GM06990 (cell line): ENCODE measurements at regions not wholly inside any gene's neighbourhood (a gene's known extent, or its start where the extent isn't known, plus 50 kb on each side); places are given as distances from the start of the nearest gene placed in this dataset.

ENCODE experiments used
- DNase-seq: peaks from one replicate; pipeline ENCODE4 v3.0.0-alpha.2; 2011; ENCODE audit not compliant: insufficient read length; ENCODE audit errors: extremely low read depth
- H3K27me3 ChIP-seq: replicated peaks from 2 replicates; pipeline ENCODE4 v1.6.0; 2011; ENCODE audit warnings: low read length; ENCODE audit not compliant: control insufficient read depth, insufficient read depth
- H3K36me3 ChIP-seq: 2 replicates; pipeline ENCODE4 v1.5.1; 2011; ENCODE audit warnings: low read length; ENCODE audit not compliant: control insufficient read depth, insufficient read depth
- H3K4me3 ChIP-seq: replicated peaks from 2 replicates; pipeline ENCODE4 v1.5.1; 2011; ENCODE audit warnings: low read depth, mild to moderate bottlenecking, control low read depth, low read length
- CTCF ChIP-seq: IDR thresholded peaks from 2 replicates; pipeline ENCODE4 v1.5.1; 2011; ENCODE audit warnings: low read length, control low read depth, mild to moderate bottlenecking, inconsistent platforms; ENCODE audit not compliant: insufficient read depth, poor library complexity, severe bottlenecking

GRCh38 chr20:4549711-4550259, 136.5 kb upstream of the PRNP start:
- Histone ChIP-seq H3K27me3 (no peaks in the 10 kb centered on the region), H3K4me3 (no peak overlapping the region), H3K36me3 (no peaks in the 10 kb centered on the region)
- TF ChIP-seq CTCF, result no peak
- DNase-seq, result no peak

- Histone ChIP-seq H3K36me3 (no peaks in the 10 kb centered on the region), H3K4me3 (no peak overlapping the region), H3K27me3 (no peaks in the 10 kb centered on the region)
- no peak for TF ChIP-seq CTCF
- DNase-seq, result no peak
Measured at GRCh38 chr20:4548552-4548951, 137.7 kb upstream of the PRNP start.

GRCh38 chr20:4546786-4547185, 139.5 kb upstream of the PRNP start:
- Histone ChIP-seq H3K27me3 (no peaks in the 10 kb centered on the region), H3K4me3 (no peak overlapping the region), H3K36me3 (no peaks in the 10 kb centered on the region)
- no peak for TF ChIP-seq CTCF
- DNase-seq, result no peak

DNA sequence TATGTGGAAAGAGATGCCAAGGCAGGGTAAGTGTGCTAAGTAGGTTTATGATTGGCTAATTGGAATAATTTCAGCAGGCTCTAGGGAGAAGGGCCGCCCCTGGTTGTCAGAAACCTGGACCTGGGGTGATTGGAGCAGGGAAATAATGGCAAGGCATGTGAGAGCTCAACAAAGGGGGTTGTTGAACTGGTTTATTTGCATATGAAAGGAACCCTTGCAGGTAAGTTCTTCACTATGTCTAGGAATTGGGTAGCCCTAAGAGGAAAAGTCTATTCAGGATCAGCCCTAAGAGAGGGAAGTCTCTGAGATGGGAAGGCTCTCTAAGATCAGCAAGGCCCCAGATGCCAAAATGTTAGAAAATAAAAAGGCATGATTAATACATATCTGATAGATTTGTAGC, 139.9 kb upstream of the PRNP start:
- no peaks in the 10 kb centered on the region for H3K36me3 ChIP-seq
- H3K4me3 ChIP-seq, result no peak overlapping the region
- H3K27me3 ChIP-seq, result no peaks in the 10 kb centered on the region
- no peak for TF ChIP-seq CTCF
- no peak for DNase-seq

GRCh38 chr20:4545526-4545925, 140.7 kb upstream of the PRNP start:
- H3K36me3 ChIP-seq, result no peaks in the 10 kb centered on the region
- no peak for DNase-seq
- no peaks in the 10 kb centered on the region for H3K27me3 ChIP-seq
- H3K4me3 ChIP-seq, result no peak overlapping the region
- TF ChIP-seq CTCF, result no peak

- DNase-seq, result no peak
- no peak overlapping the region for H3K4me3 ChIP-seq
- no peaks in the 10 kb centered on the region for H3K36me3 ChIP-seq
- TF ChIP-seq CTCF, result no peak
- no peaks in the 10 kb centered on the region; the same call in 1 of the 2 replicates for H3K27me3 ChIP-seq
Measured at GRCh38 chr20:4544765-4545164, 141.5 kb upstream of the PRNP start.
